B cell (primary cell): ENCODE measurements at regions not wholly inside any gene's neighbourhood (a gene's known extent, or its start where the extent isn't known, plus 50 kb on each side); places are given as distances from the start of the nearest gene placed in this dataset.

Experiments
- ATAC-seq: fragments of 200-7000 bp; cut with Tn5 transposase; one replicate; pipeline ENCODE4 v1.10.0; 2021; ENCODE audit warnings: low read depth, mild to moderate bottlenecking, moderate number of reproducible peaks, moderate library complexity
- CTCF ChIA-PET: fragments of 350-600 bp; sonication (Branson Sonifier 250); formaldehyde crosslinking; loops from one replicate; lab custom pipeline; 2021; ENCODE audit warnings: antibody characterized with exemption, inconsistent platforms; lab: Charles Lee
- POLR2A ChIA-PET: fragments of 350-600 bp; sonication (Branson Sonifier 250); formaldehyde crosslinking; loops from one replicate; lab custom pipeline; 2021; ENCODE audit warnings: antibody characterized with exemption; lab: Charles Lee
- DNase-seq: peaks from one replicate; pipeline ENCODE4 v3.0.0; 2013
- H2AFZ ChIP-seq: 2 replicates; pipeline ENCODE4 v1.6.1; 2012; ENCODE audit warnings: mild to moderate bottlenecking, low read depth, low read length; ENCODE audit not compliant: insufficient read depth, poor library complexity, severe bottlenecking
- H3K27ac ChIP-seq, 2 donors: 1 replicate in 1 of 2; 2 replicates in 1 of 2; pipeline ENCODE4 v1.5.1; 2012 to 2013; ENCODE audit warnings: low read length in 2 of 2, mild to moderate bottlenecking in 2 of 2, moderate library complexity in 1 of 2
- H3K27me3 ChIP-seq, 4 experiments: fragments of 200-600 bp in 1 of 4; sonication (generic) in 1 of 4; replicated peaks in 1 of 4; 1 replicate in 2 of 4; 2 replicates in 2 of 4; pipeline versions ENCODE4 v1.6.1 to v1.7.0; 2013 to 2016; ENCODE audit warnings: low read length in 3 of 4, mild to moderate bottlenecking in 2 of 4, mixed read lengths in 1 of 4, moderate library complexity in 1 of 4; ENCODE audit not compliant: insufficient read depth in 4 of 4, control insufficient read depth in 3 of 4; ENCODE audit errors: control extremely low read depth in 1 of 4
- H3K36me3 ChIP-seq, 2 experiments: replicated peaks in 1 of 2; 1 replicate in 1 of 2; 2 replicates in 1 of 2; pipeline versions ENCODE4 v1.6.1 to v1.7.1; 2013; ENCODE audit warnings: low read length in 1 of 2; ENCODE audit not compliant: insufficient read depth in 2 of 2, control insufficient read depth in 1 of 2; ENCODE audit errors: control extremely low read depth in 1 of 2, extremely low read depth in 1 of 2
- H3K4me1 ChIP-seq, 2 donors: fragments of 200-600 bp in 1 of 2; sonication (generic) in 1 of 2; 1 replicate in 1 of 2; 2 replicates in 1 of 2; pipeline versions ENCODE4 v1.5.1 to v1.6.1; 2013 to 2017; ENCODE audit warnings: low read length in 2 of 2; ENCODE audit not compliant: control insufficient read depth in 2 of 2, insufficient read depth in 2 of 2
- H3K4me2 ChIP-seq: replicated peaks from 2 replicates; pipeline ENCODE3; 2012; ENCODE audit warnings: mild to moderate bottlenecking, low read depth, low read length; ENCODE audit not compliant: poor library complexity, severe bottlenecking
- H3K4me3 ChIP-seq, 5 experiments: fragments of 200-600 bp in 1 of 5; sonication (generic) in 1 of 5; 1 replicate in 3 of 5; 2 replicates in 2 of 5; pipeline versions ENCODE4 v1.5.1 to v1.7.0; 2011 to 2016; ENCODE audit warnings: low read length in 4 of 5, mild to moderate bottlenecking in 4 of 5, low read depth in 2 of 5, control low read depth in 1 of 5, moderate library complexity in 1 of 5; ENCODE audit not compliant: insufficient read depth in 1 of 5; ENCODE audit errors: control extremely low read depth in 1 of 5, extremely low read depth in 1 of 5
- H3K79me2 ChIP-seq: fragments of 200-600 bp; sonication (generic); one replicate; pipeline ENCODE4 v1.6.0; 2016; ENCODE audit warnings: low read length; ENCODE audit not compliant: control insufficient read depth, insufficient read depth
- H3K9ac ChIP-seq: fragments of 200-600 bp; sonication (generic); 2 replicates; pipeline ENCODE4 v1.6.1; 2017; ENCODE audit warnings: mild to moderate bottlenecking, low read length, moderate library complexity
- H3K9me3 ChIP-seq, 3 donors: one replicate each; pipeline versions ENCODE4 v1.6.1 to v1.7.1; 2013; ENCODE audit warnings: low read length in 2 of 3; ENCODE audit not compliant: control insufficient read depth in 2 of 3, insufficient read depth in 1 of 3; ENCODE audit errors: control extremely low read depth in 1 of 3
- H4K20me1 ChIP-seq: 2 replicates; pipeline ENCODE4 v1.6.0; 2012; ENCODE audit warnings: mild to moderate bottlenecking, low read length; ENCODE audit not compliant: insufficient read depth, control insufficient read depth, poor library complexity, severe bottlenecking
- H3K27ac Mint-ChIP-seq: one replicate; pipeline ENCODE4 v1.8.0; 2021; ENCODE audit warnings: mixed read lengths
- H3K27me3 Mint-ChIP-seq: one replicate; pipeline ENCODE4 v1.8.0; 2021; ENCODE audit warnings: mixed read lengths
- H3K4me1 Mint-ChIP-seq: one replicate; pipeline ENCODE4 v1.8.0; 2021; ENCODE audit warnings: mixed read lengths
- H3K4me3 Mint-ChIP-seq: one replicate; pipeline ENCODE4 v1.8.0; 2021; ENCODE audit warnings: mixed read lengths
- H3K9me3 Mint-ChIP-seq: one replicate; pipeline ENCODE4 v1.8.0; 2022; ENCODE audit warnings: mixed read lengths; ENCODE audit not compliant: insufficient read depth
- EZH2 ChIP-seq: IDR thresholded peaks from 2 replicates; pipeline ENCODE4 v1.6.1; 2012; ENCODE audit warnings: borderline replicate concordance, low read depth, mild to moderate bottlenecking, moderate library complexity, low read length; ENCODE audit not compliant: insufficient read depth, poor library complexity, severe bottlenecking
- WGBS: methylation state at CpG from one replicate; pipeline ENCODE4 v1.1.5; 2013; ENCODE audit warnings: missing lambda C conversion rate; ENCODE audit not compliant: insufficient coverage; 5-methylcytosine and 5-hydroxymethylcytosine counted together
- intact Hi-C: fragments of 100-400 bp; cut with micrococcal nuclease; formaldehyde crosslinking; loops from one replicate; pipeline ENCODE4 v1.10.0; 2022
- TF ChIP-seq, protein P1 (sequence below): fragments of 200-600 bp; IDR thresholded peaks from one replicate; pipeline ENCODE4 v1.8.0; 2022; ENCODE audit warnings: antibody characterized with exemption, mild to moderate bottlenecking

DNA sequence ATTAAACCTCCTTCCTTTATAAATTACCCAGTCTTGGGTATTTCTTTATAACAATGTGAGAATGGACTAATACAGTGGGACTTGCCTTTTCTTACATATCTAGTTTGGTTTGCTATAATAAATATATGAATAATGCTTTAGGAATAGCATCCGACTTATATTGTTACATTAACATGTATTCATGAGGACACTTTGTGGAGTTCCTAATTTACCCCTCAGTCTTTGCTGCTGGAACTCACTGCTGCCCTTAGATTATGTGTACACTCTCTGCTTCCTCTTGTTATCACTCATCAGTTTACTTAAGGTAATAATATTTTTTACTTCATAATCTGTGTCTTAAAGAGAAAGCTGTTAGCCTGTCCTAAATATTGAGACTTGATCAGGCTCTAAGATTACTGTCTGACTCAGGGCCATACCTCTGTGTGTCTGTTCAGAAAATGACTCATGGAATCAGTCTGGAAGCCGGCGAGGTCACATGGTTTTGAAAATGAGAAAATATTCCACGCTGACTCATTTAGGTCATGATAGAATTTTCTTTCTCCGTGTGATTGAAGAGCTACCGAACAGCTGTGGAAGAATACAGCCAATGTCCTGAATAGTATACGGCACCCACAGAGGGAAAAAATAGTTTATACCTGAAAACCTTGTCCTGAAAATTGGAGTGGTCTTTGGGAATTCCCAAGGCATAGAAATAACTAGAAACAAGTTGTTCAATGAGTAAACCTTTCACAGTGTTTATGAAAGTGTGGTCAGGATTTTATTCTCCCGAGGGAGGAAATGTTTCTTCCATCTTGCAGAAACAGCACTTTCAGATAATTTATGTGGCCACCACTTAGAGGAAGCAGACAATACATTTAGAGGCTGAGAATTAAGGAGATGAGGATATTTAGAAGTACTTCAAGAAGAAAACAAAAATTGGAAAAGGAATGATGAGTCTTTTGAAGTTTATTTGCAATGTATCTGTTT lies 156.4 kb downstream of the DSEL start:
- Histone ChIP-seq H3K27ac (no peak overlapping the region), H3K79me2 (no peaks in the 10 kb centered on the region), H3K4me3 (no peak overlapping the region), H3K9me3 (peaks cover 0 to 4% (median 0%) of the 10 kb centered on the region in 3 donors), H3K4me2 (no peak overlapping the region), H3K4me1 (no peaks in the 10 kb centered on the region), H4K20me1 (no peaks in the 10 kb centered on the region), H2AFZ (no peak overlapping the region), H3K9ac (no peak overlapping the region), H3K27me3 (no peaks in the 10 kb centered on the region), H3K36me3 (no peaks in the 10 kb centered on the region)
- no peak for ATAC-seq
- H3K4me1 Mint-ChIP-seq: no peaks in the 10 kb centered on the region
- H3K27me3 Mint-ChIP-seq: no peaks in the 10 kb centered on the region
- WGBS: 20% methylated on average over 4 of the region's 8 CpGs
- ChIA-PET POLR2A (no interaction called here), CTCF (no interaction called here)
- no peak overlapping the region for H3K27ac Mint-ChIP-seq
- no peak for DNase-seq
- H3K9me3 Mint-ChIP-seq: no peaks in the 10 kb centered on the region
- no peak overlapping the region for H3K4me3 Mint-ChIP-seq
- TF ChIP-seq, protein P1, sequence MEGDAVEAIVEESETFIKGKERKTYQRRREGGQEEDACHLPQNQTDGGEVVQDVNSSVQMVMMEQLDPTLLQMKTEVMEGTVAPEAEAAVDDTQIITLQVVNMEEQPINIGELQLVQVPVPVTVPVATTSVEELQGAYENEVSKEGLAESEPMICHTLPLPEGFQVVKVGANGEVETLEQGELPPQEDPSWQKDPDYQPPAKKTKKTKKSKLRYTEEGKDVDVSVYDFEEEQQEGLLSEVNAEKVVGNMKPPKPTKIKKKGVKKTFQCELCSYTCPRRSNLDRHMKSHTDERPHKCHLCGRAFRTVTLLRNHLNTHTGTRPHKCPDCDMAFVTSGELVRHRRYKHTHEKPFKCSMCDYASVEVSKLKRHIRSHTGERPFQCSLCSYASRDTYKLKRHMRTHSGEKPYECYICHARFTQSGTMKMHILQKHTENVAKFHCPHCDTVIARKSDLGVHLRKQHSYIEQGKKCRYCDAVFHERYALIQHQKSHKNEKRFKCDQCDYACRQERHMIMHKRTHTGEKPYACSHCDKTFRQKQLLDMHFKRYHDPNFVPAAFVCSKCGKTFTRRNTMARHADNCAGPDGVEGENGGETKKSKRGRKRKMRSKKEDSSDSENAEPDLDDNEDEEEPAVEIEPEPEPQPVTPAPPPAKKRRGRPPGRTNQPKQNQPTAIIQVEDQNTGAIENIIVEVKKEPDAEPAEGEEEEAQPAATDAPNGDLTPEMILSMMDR: no peak
- TF ChIP-seq EZH2: no peak
- intact Hi-C loops: no loop called here

DNA sequence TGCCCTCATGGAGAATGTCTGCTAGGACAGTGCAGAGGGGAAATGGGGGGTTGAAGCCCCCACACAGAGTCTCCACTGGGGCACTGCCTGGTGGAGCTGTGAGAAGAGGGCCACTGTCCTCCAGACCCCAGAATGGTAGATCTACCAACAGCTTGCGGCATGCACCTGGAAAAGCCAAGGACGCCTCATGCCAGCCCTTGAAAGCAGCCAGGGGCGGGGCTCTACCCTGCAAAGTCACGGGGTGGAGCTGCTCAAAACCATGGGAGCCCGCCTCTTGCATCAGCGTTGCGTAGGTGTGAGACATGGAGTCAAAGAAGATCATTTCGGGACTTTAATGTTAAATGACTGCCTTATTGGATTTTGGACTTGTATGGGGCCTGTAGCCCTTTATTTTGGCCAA lies 157.6 kb downstream of the DSEL start:
- Histone ChIP-seq H3K27ac (no peak overlapping the region), H3K9me3 (peaks cover 0 to 4% (median 0%) of the 10 kb centered on the region in 3 donors), H3K9ac (no peak overlapping the region), H2AFZ (no peak overlapping the region), H3K4me3 (no peak overlapping the region), H3K4me1 (no peaks in the 10 kb centered on the region), H3K36me3 (no peaks in the 10 kb centered on the region), H3K27me3 (no peaks in the 10 kb centered on the region), H4K20me1 (no peaks in the 10 kb centered on the region), H3K79me2 (no peaks in the 10 kb centered on the region), H3K4me2 (no peak overlapping the region)
- intact Hi-C loops: no loop called here
- Mint-ChIP-seq H3K4me3 (no peak overlapping the region), H3K9me3 (no peaks in the 10 kb centered on the region), H3K27ac (no peak overlapping the region), H3K27me3 (no peaks in the 10 kb centered on the region), H3K4me1 (no peaks in the 10 kb centered on the region)
- POLR2A ChIA-PET: no interaction called here
- CTCF ChIA-PET: no interaction called here
- DNase-seq (no peak), ATAC-seq (no peak)
- TF ChIP-seq EZH2: no peak
- TF ChIP-seq, protein P1: no peak
- 96% methylated on average over 8 of the region's 8 CpGs for WGBS
